ENCODE measurements at regions not wholly inside any gene's neighbourhood (a gene's known extent, or its start where the extent isn't known, plus 50 kb on each side); places are given as distances from the start of the nearest gene placed in this dataset.

DNA sequence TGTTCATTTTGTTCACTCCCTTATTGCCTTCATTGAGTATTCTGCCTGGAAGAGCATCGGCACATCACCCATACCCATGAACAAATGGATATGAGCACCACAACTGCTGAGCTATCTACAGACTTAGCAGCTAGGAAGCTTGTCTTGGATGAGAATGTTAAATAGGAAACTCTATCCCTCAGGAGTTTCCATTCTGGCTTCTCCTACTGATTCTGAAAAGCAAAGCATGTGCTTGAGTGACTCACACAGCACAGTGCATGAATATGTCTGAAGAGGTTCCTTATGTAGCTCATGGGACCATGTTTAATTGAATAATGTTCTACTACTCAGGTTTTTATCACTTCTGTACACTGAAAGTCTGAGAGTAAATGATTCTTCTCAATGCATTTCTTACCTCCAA is 57.3 kb upstream of the MXRA5 start:
- no peak for DNase-seq (ENCODE audit: low read depth, low spot score)
- in situ Hi-C loops (cut with HindIII; ENCODE audit: low pct_unique_long_range_greater_than_20kb, low sequenced_read_pairs), result no loop called here

Small RNA genes lying in the stretch of these regions (small RNA-seq; reads per million reads assigned to genes)
- gene SNORA48B, result 0 to 0.02 reads per million in 2 experiments
